Endothelial cell of umbilical vein (primary cell): ENCODE measurements at regions not wholly inside any gene's neighbourhood (a gene's known extent, or its start where the extent isn't known, plus 50 kb on each side); places are given as distances from the start of the nearest gene placed in this dataset.
A peak's percentile ranks its signal among the peaks of the same experiment; 100 is the strongest.

Experiments used
- BruUV-seq: library from RNA; stranded (reverse); fragments of 400-500 nt; replicated peaks from 2 replicates; lab custom pipeline; 2021; lab: Mats Ljungman, UMichigan
- CTCF ChIA-PET: fragments of 300-600, 350-600 bp; sonication (Branson Sonifier 250); formaldehyde crosslinking; loops from one replicate; lab custom pipeline; 2021; ENCODE audit warnings: antibody characterized with exemption, inconsistent platforms; lab: Charles Lee
- POLR2A ChIA-PET: fragments of 300-600, 350-600 bp; sonication (Branson Sonifier 250); formaldehyde crosslinking; loops from one replicate; lab custom pipeline; 2021; ENCODE audit warnings: antibody characterized with exemption, inconsistent platforms; lab: Charles Lee
- DNase-seq: peaks from one replicate; pipeline ENCODE4 v3.0.0-alpha.2; 2011; ENCODE audit warnings: low read depth, low spot score
- FAIRE-seq: peaks from 2 replicates; lab custom pipeline; 2011; peaks lifted over from hg19 to GRCh38; lab: Jason Lieb, UNC
- H2AFZ ChIP-seq: 2 replicates; pipeline ENCODE4 v1.6.0; 2012; ENCODE audit warnings: low read depth, low read length, control low read depth, inconsistent platforms
- H3K27ac ChIP-seq: 2 replicates; pipeline ENCODE4 v1.5.1; 2011; ENCODE audit warnings: low read depth, mild to moderate bottlenecking, control low read depth, low read length, moderate library complexity; ENCODE audit not compliant: insufficient read depth
- H3K27me3 ChIP-seq, 2 experiments: 2 replicates each; pipeline versions ENCODE4 v1.6.0 to v1.6.1; 2011; ENCODE audit warnings: low read length in 2 of 2, mixed read lengths in 1 of 2; ENCODE audit not compliant: control insufficient read depth in 2 of 2, insufficient read depth in 2 of 2
- H3K36me3 ChIP-seq, 2 experiments: 2 replicates in 1 of 2; 3 replicates in 1 of 2; pipeline ENCODE4 v1.5.1; 2011; ENCODE audit warnings: low read length in 2 of 2, mild to moderate bottlenecking in 1 of 2, moderate library complexity in 1 of 2; ENCODE audit not compliant: control insufficient read depth in 2 of 2, insufficient read depth in 2 of 2; ENCODE audit errors: extremely low read depth in 1 of 2
- H3K4me1 ChIP-seq: 3 replicates; pipeline ENCODE4 v1.5.1; 2011; ENCODE audit warnings: mild to moderate bottlenecking, low read length; ENCODE audit not compliant: control insufficient read depth, insufficient read depth; ENCODE audit errors: extremely low read depth
- H3K4me2 ChIP-seq: 2 replicates; pipeline ENCODE4 v1.6.1; 2011; ENCODE audit warnings: low read length, control low read depth, mixed read lengths; ENCODE audit not compliant: insufficient read depth
- H3K4me3 ChIP-seq, 3 experiments: fragments of 200-600 bp in 1 of 3; sonication (generic), shearing (Covaris generic) in 1 of 3; replicated peaks in 1 of 3; 2 replicates each; pipeline ENCODE4 v1.5.1; 2011 to 2016; ENCODE audit warnings: control low read depth in 3 of 3, low read length in 3 of 3, mild to moderate bottlenecking in 2 of 3, inconsistent platforms in 1 of 3, low read depth in 1 of 3, moderate library complexity in 1 of 3; ENCODE audit not compliant: insufficient read depth in 1 of 3
- H3K79me2 ChIP-seq: 2 replicates; pipeline ENCODE4 v1.6.0; 2012; ENCODE audit warnings: low read length, inconsistent platforms; ENCODE audit not compliant: control insufficient read depth, insufficient read depth
- H3K9ac ChIP-seq: replicated peaks from 2 replicates; pipeline ENCODE3; 2011; ENCODE audit warnings: low read length, control low read depth; ENCODE audit not compliant: insufficient read depth; ENCODE audit errors: extremely low read depth
- H3K9me1 ChIP-seq: replicated peaks from 3 replicates; pipeline ENCODE4 v1.6.0; 2011; ENCODE audit warnings: mild to moderate bottlenecking, low read length; ENCODE audit not compliant: control insufficient read depth, insufficient read depth; ENCODE audit errors: extremely low read depth
- H3K9me3 ChIP-seq: replicated peaks from 2 replicates; pipeline ENCODE4 v1.5.1; 2012; ENCODE audit warnings: low read length, inconsistent platforms; ENCODE audit not compliant: control insufficient read depth, insufficient read depth
- H4K20me1 ChIP-seq: replicated peaks from 2 replicates; pipeline ENCODE3; 2011; ENCODE audit warnings: mild to moderate bottlenecking, low read length; ENCODE audit not compliant: control insufficient read depth, insufficient read depth; ENCODE audit errors: extremely low read depth
- CTCF ChIP-seq, 2 donors: IDR thresholded peaks; 1 replicate in 1 of 2; 2 replicates in 1 of 2; pipeline ENCODE4 v1.5.1; 2011; ENCODE audit warnings: low read length in 2 of 2, mild to moderate bottlenecking in 2 of 2, moderate library complexity in 2 of 2, control low read depth in 1 of 2, inconsistent platforms in 1 of 2, low read depth in 1 of 2; ENCODE audit not compliant: insufficient read depth in 1 of 2; ENCODE audit errors: extremely low read depth in 1 of 2
- EZH2 ChIP-seq: IDR thresholded peaks from 2 replicates; pipeline ENCODE4 v1.6.1; 2012; ENCODE audit warnings: borderline replicate concordance, low read depth, mild to moderate bottlenecking, moderate library complexity, low read length, inconsistent platforms; ENCODE audit not compliant: severe bottlenecking
- FOS ChIP-seq: IDR thresholded peaks from 2 replicates; pipeline ENCODE4 v1.6.1; 2011; ENCODE audit warnings: mild to moderate bottlenecking, low read length, moderate library complexity, borderline replicate concordance; ENCODE audit not compliant: insufficient read depth
- GATA2 ChIP-seq: IDR thresholded peaks from 2 replicates; pipeline ENCODE4 v1.7.0; 2011; ENCODE audit warnings: low read depth, mild to moderate bottlenecking, moderate library complexity, mixed read lengths, low read length; ENCODE audit not compliant: insufficient read length, insufficient read depth
- JUN ChIP-seq: IDR thresholded peaks from 2 replicates; pipeline ENCODE4 v1.6.1; 2011; ENCODE audit warnings: borderline replicate concordance, low read depth; ENCODE audit not compliant: insufficient read length, insufficient read depth
- MAX ChIP-seq: IDR thresholded peaks from 2 replicates; pipeline ENCODE4 v1.6.1; 2011; ENCODE audit not compliant: insufficient read depth, insufficient read length
- MYC ChIP-seq: IDR thresholded peaks from one replicate; pipeline ENCODE4 v1.6.1; 2011; ENCODE audit warnings: mild to moderate bottlenecking, low read depth, low read length
- POLR2A ChIP-seq: IDR thresholded peaks from 2 replicates; pipeline ENCODE4 v1.6.1; 2012; ENCODE audit warnings: low read depth, mild to moderate bottlenecking, control low read depth, low read length
- POLR2AphosphoS5 ChIP-seq: IDR thresholded peaks from 2 replicates; pipeline ENCODE4 v1.6.1; 2012; ENCODE audit warnings: low read depth, mild to moderate bottlenecking, control low read depth, low read length, moderate library complexity; ENCODE audit not compliant: insufficient read depth
- dilution Hi-C: fragments of 300-500 bp; cut with MboI; formaldehyde crosslinking; loops from one replicate; pipeline ENCODE4 v1.15.0; 2019; ENCODE audit warnings: low sequenced_read_pairs; ENCODE audit not compliant: extremely low pct_ligation_motif_present
- intact Hi-C: fragments of 100-400 bp; cut with micrococcal nuclease; formaldehyde crosslinking; loops from one replicate; pipeline ENCODE4 v1.10.0; 2022

GRCh38 chr7:22675421-22675820, 51.6 kb upstream of the IL6 start:
- no peak for TF ChIP-seq POLR2AphosphoS5
- TF ChIP-seq FOS, result peak; percentile 10
- TF ChIP-seq JUN, result no peak
- no peaks in the 10 kb centered on the region for H3K27me3 ChIP-seq
- intact Hi-C loops (loop anchor here (1.0 kb wide), 1 partner anchor 8 kb away; no protein-coding TSS in a partner anchor), dilution Hi-C loops (no loop called here)
- FAIRE-seq, result no peak
- no peaks in the 10 kb centered on the region for H3K9me3 ChIP-seq
- POLR2A ChIA-PET, result interaction anchor here (0.6 kb wide), 1 partner anchor 21 kb away, joined by 5 read pairs; no protein-coding TSS in a partner anchor
- no peak overlapping the region for H3K4me3 ChIP-seq
- no peak overlapping the region for H2AFZ ChIP-seq
- CTCF ChIA-PET, result interaction anchor here (0.6 to 1.9 kb wide), 14 partner anchors 9 to 115 kb away, joined by 3 to 11 read pairs (median 5); partner anchors contain the start of gene IL6
- H3K36me3 ChIP-seq, result no peaks in the 10 kb centered on the region
- peak; percentile 63 for DNase-seq
- peak overlapping the region; percentile 26 for H3K9ac ChIP-seq
- TSS peak; percentile 88 for BruUV-seq
- no peaks in the 10 kb centered on the region for H4K20me1 ChIP-seq
- H3K4me2 ChIP-seq, result peak overlapping the region; percentile 37
- H3K79me2 ChIP-seq, result no peaks in the 10 kb centered on the region
- H3K9me1 ChIP-seq, result no peaks in the 10 kb centered on the region
- H3K27ac ChIP-seq, result peak overlapping the region; percentile 67
- peaks cover 60% of the 10 kb centered on the region for H3K4me1 ChIP-seq

GRCh38 chr7:22672846-22673680, 53.9 kb upstream of the IL6 start:
- H3K9me1 ChIP-seq, result no peaks in the 10 kb centered on the region
- H2AFZ ChIP-seq, result peak overlapping the region; percentile 62
- no peaks in the 10 kb centered on the region for H3K9me3 ChIP-seq
- intact Hi-C loops, result no loop called here
- H3K27me3 ChIP-seq, result no peaks in the 10 kb centered on the region
- H3K4me1 ChIP-seq, result peaks cover 65% of the 10 kb centered on the region
- no TSS peak for BruUV-seq
- dilution Hi-C loops, result no loop called here
- CTCF ChIA-PET, result interaction anchor here (1.1 to 3.6 kb wide), 3 partner anchors 12 to 54 kb away, joined by 3 to 17 read pairs (median 3); partner anchors contain the start of gene IL6
- no peak overlapping the region for H3K9ac ChIP-seq
- H3K36me3 ChIP-seq, result no peaks in the 10 kb centered on the region
- H3K27ac ChIP-seq, result no peak overlapping the region
- no peaks in the 10 kb centered on the region for H4K20me1 ChIP-seq
- TF ChIP-seq POLR2A, result no peak
- no peak for TF ChIP-seq CTCF (IDR thresholded peaks at IDR 0.05; ENCODE audit: extremely low read depth in 1 of 2, insufficient read depth in 1 of 2, low read depth in 1 of 2, low read length in 2 of 2)
- no peak for TF ChIP-seq JUN
- no peak for TF ChIP-seq GATA2
- no peak for TF ChIP-seq FOS
- no peak for TF ChIP-seq MYC
- TF ChIP-seq EZH2, result no peak
- TF ChIP-seq POLR2AphosphoS5, result no peak
- TF ChIP-seq MAX, result no peak
- FAIRE-seq (no peak), DNase-seq (no peak)
- POLR2A ChIA-PET, result no interaction called here
- H3K79me2 ChIP-seq, result no peaks in the 10 kb centered on the region
- H3K4me3 ChIP-seq, result no peak overlapping the region
- no peak overlapping the region for H3K4me2 ChIP-seq
